GM19455 (cell line): ENCODE measurements at regions not wholly inside any gene's neighbourhood (a gene's known extent, or its start where the extent isn't known, plus 50 kb on each side); places are given as distances from the start of the nearest gene placed in this dataset.

Experiments
- ATAC-seq: cut with Tn5 transposase; IDR thresholded peaks from one replicate; pipeline ENCODE4 v1.9.1; 2021; ENCODE audit not compliant: unreplicated experiment

- ATAC-seq: no peak
These were observed 52.8 kb upstream of the LYPLAL1 start for GRCh38 chr1:219120624-219121544.

GRCh38 chr1:219121679-219122078 is 52.0 kb upstream of the LYPLAL1 start:
- no peak for ATAC-seq

- no peak for ATAC-seq
These were observed 50.6 kb upstream of the LYPLAL1 start for GRCh38 chr1:219123036-219123435.
